NCI-H345 (cell line): ENCODE measurements at regions not wholly inside any gene's neighbourhood (a gene's known extent, or its start where the extent isn't known, plus 50 kb on each side); places are given as distances from the start of the nearest gene placed in this dataset.
"Not testable (repeated sequence)": the region's sequence is repeated elsewhere in the genome, so short reads cannot be mapped to it uniquely, and the experiment has no call there.

Experiments used
- DNase-seq: peaks from one replicate; lab custom pipeline; 2025; lab: John Stamatoyannopoulos, UW

GRCh38 chr10:23754179-23754578 is 315.3 kb downstream of the OTUD1 start:
- no peak for DNase-seq

- no peak for DNase-seq
These were observed 316.1 kb downstream of the OTUD1 start for GRCh38 chr10:23754941-23755340.

GRCh38 chr10:23755556-23755955 is 316.7 kb downstream of the OTUD1 start:
- no peak for DNase-seq

DNA sequence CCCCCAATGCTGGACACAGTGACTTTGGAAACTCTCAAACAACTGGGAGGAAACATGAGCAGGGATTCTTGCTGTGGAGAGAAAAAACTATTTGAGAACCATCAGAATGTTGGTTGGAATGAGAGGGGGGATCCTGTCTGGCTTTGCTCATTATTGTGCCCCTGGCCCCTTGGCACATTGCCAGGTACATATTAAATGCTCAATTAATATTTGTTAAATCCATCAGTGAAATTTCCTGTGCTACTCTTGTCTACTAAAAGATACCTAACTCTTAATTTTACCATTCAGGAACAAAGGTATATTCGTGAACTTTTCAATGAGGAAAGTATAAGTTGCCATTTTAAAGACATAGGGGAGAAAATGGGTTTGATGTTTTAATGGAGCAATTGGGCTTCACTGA is 329.4 kb downstream of the OTUD1 start:
- no peak for DNase-seq

DNA sequence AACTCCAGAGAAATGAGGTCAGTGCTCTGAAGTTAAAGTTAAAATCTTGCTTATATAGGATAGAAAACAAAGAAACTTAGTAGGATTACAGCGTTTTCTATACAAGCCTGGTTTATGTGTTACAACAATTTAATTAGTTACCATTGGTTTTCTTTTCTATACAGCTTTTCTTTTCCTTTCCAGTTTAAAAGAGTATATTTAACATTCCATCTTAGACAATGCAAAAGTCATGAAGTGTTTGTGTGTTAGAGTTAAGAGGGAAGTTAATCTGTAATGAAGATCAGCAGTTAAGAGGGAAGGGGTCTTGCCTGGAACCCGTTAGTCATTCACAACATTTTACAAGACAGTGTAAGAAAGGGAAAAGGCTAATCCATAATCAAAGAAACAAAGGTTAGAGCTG is 338.3 kb downstream of the OTUD1 start:
- DNase-seq: no peak

DNA sequence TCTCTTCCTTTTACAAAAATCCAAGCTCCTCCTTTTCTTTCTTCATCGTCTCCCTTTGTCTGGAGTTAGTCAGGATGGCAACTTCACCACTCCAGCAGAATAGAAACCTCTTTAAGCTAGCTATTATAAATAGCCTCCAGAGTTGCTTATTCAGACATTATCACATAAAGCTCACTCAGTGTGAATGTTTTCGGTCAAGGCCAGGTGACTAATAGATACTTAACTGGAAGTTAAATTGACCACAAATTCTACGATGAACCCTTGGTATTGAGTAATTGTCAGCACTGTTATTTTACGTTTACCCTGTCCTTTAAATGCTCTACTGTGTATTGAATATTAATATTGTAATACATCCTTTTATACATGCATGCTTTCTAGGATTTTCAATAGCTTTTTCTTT is 340.4 kb downstream of the OTUD1 start:
- DNase-seq: no peak

DNA sequence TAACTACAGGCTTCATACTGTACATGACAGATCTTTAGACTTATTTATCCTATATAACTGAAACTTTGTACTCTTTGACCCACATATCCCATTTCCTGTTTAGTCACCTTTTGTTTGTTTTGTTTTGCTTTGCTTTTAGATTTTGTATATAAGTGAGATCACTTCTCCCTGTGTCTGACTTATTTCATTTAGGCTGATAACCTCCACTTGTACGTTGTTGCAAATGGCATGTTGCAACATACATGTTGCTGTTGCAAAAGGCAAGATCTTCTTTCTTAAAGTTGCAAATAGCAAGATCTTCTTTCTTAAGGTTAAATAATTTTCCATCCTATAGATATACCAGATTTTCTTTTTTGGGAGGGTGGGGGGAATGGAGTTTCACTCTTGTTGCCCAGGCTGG is 341.5 kb downstream of the OTUD1 start:
- DNase-seq: no peak

DNA sequence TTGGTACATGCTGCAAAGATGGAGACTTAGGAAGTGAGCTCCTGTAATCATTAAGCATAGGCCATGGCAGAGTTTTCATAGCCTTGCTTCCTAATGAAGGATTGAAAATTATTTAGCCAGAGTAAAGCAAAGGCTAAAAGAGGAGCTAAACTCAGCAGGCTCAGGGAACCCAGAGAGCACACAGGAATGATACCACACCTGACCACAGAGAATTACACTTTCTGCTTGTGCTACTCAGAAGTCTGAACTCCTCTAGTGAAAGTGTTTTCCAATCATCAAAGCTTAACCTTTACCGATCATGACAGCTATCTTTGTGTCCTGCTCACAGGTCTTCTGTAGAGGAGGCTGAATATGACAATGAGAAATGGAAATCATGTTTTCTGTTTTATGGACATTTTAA is 347.7 kb downstream of the OTUD1 start:
- no peak for DNase-seq

DNA sequence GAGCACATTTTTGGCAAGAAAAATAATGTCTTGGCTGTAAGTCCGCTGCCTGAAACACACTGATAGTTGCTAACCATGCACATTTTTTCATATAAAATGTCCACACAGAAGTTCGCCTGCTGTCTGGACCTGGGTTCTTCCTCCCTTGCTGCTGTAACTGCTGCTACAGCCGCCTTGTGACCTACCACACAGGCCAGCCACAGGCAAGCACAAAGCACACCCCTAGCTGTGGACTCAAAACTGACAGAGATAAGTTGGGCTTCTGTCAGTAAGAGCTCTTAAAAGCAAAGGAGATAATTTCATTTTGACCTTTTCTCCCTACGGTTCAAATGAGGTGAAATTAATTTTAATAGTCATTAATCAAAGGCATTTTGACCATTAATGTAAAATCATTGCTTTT is 354.7 kb downstream of the OTUD1 start:
- no peak for DNase-seq

- not testable (repeated sequence) for DNase-seq
These were observed 358.6 kb downstream of the OTUD1 start for GRCh38 chr10:23797452-23797851.

- DNase-seq: no peak
These were observed 365.2 kb downstream of the OTUD1 start for GRCh38 chr10:23804125-23804524.

GRCh38 chr10:23813687-23814086 is 374.8 kb downstream of the OTUD1 start:
- DNase-seq: no peak

DNA sequence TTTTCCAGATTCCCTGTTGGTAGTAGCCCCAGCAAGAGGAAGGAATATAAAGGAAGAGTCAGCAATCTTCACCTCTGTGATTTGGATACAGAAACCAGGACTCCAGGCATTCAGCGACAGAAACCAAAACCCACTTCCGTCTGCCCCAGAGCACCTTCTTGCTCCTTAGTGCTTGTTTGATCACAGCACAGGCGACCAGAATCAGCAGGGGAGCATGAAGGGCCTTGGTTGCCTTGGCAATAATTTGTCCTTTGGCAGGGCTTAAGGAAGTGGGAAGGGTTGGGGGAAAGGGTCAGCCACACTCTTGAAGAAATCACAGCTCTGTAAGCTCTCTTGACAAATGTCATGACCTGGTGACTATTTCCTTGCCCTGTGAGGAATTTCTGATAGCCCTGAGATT is 379.6 kb downstream of the OTUD1 start:
- no peak for DNase-seq

GRCh38 chr10:23820792-23821191 is 381.9 kb downstream of the OTUD1 start:
- DNase-seq: no peak

GRCh38 chr10:23824822-23825221 is 384.1 kb upstream of the KIAA1217 start:
- no peak for DNase-seq

GRCh38 chr10:23826421-23826820 is 382.5 kb upstream of the KIAA1217 start:
- DNase-seq: no peak

DNA sequence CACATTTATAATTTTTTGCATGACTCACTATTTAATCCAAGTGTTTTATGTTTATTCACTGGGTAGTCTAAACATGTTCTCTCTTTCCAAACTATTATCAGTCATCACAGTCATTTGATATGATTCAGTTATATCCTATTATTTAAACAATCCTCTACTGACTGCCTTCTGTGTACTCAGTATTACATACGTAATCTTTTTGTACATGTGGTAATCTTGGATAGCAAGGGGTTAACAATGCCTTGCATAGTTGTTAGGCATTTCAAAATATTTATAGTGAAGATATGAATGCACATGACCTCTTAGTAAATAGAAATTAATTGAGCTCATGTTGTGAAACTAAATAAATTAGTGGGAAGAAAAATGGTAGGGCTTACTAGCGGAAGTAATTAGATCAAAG is 379.4 kb upstream of the KIAA1217 start:
- no peak for DNase-seq

DNA sequence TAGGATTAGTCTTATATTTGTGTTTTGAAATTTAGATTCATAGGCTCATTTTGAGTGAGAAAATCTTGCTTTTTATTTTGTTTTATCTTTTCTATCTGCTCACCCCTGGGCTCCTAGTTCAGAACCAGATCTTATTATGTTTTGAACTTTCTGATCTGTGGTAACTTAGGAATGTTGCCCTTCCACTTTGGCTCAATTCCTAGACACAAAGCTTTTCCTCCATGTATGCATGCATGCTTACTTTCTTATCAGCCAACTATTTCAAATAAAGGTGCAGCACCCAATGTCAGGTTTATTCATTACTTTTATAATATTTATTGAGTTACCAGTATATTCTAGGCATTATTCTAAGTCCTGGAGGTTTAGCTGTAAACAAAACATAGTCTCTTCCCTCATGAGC is 374.8 kb upstream of the KIAA1217 start:
- DNase-seq: no peak

GRCh38 chr10:23850631-23851030 is 358.3 kb upstream of the KIAA1217 start:
- DNase-seq: no peak

- no peak for DNase-seq
These were observed 349.3 kb upstream of the KIAA1217 start for GRCh38 chr10:23859598-23859997.

GRCh38 chr10:23864631-23865147 is 344.2 kb upstream of the KIAA1217 start:
- DNase-seq: no peak

DNA sequence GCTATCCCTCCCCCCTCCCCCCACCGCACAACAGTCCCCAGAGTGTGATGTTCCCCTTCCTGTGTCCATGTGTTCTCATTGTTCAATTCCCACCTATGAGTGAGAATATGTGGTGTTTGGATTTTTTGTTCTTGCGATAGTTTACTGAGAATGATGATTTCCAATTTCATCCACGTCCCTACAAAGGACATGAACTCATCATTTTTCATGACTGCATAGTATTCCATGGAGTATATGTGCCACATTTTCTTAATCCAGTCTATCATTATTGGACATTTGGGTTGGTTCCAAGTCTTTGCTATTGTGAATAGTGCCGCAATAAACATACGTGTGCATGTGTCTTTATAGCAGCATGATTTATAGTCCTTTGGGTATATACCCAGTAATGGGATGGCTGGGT is 342.0 kb upstream of the KIAA1217 start:
- not testable (repeated sequence) for DNase-seq

GRCh38 chr10:23868121-23868520 is 340.8 kb upstream of the KIAA1217 start:
- no peak for DNase-seq

DNA sequence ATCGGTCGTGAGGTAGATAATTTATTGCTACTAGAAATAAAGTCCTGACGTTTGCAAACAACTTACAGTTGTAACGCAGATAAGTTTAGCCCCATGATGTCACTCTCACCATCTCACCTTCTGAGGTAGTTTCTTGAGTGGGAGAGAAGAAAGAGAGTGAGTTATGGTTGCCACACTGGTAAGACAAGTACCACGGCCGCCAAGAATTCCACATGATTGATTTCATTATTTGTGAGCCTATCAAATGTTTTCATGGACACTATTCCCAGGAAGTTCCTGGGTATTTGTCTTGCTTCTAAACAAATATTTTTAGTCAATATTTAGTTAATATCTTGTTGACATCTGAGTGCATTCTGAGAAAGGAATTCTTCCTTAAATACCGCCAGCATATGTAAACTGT is 339.4 kb upstream of the KIAA1217 start:
- DNase-seq: no peak

DNA sequence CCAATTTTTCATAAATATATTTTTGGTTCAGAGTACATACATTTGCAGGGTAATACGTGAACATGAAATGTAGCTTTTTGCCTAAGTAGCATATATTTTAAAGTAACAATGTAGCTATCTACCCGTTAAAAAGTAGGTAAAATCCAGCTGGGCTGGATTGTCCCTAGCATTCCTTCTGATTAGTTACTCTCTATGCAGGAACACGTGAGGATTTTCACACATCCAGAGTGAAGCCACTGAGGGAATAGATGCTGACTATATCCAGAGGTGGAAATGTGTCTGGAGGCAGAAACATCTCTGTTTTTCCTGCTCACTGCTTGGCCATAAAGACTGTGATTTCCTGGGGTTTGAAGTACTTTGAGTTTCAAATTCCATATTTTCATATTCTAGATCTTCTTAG is 338.9 kb upstream of the KIAA1217 start:
- DNase-seq: no peak
